Left lobe of liver (tissue), 2 donors: ENCODE measurements at regions not wholly inside any gene's neighbourhood (a gene's known extent, or its start where the extent isn't known, plus 50 kb on each side); places are given as distances from the start of the nearest gene placed in this dataset.
"Not testable (repeated sequence)": the region's sequence is repeated elsewhere in the genome, so short reads cannot be mapped to it uniquely, and the experiment has no call there.

Source experiments
- ATAC-seq: fragments of 200-7000 bp; cut with Tn5 transposase; one replicate; pipeline ENCODE4 v1.9.1; 2020; ENCODE audit warnings: mild to moderate bottlenecking, moderate library complexity
- DNase-seq: peaks from one replicate; pipeline ENCODE4 v3.0.0-alpha.2; 2020; ENCODE audit warnings: low spot score
- donor health status: DM: no; HTN: no; CAD: no; lungs with moderate emphysema.
- donor health status: DM: no; HTN: yes; CAD: no.

DNA sequence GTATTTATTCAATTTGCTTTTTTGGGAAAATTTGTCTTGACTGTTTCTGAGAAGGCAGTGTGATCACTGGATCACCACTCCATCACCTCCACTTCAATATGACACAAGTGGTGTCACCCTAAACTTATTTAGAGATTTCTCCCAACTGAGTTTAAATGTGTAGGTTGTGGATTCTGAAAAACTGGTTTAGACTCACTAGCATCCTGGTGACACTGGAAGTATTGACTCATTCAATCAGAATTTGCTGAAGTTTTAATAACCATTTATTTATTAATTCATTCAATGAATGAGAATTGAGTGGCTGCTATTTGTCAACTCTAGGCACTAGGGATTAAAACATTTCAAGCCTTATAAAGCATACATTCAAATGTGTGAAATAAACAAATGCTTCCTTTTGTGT, 819.1 kb upstream of the EPHA5 start:
- no peak for ATAC-seq
- DNase-seq, result no peak

DNA sequence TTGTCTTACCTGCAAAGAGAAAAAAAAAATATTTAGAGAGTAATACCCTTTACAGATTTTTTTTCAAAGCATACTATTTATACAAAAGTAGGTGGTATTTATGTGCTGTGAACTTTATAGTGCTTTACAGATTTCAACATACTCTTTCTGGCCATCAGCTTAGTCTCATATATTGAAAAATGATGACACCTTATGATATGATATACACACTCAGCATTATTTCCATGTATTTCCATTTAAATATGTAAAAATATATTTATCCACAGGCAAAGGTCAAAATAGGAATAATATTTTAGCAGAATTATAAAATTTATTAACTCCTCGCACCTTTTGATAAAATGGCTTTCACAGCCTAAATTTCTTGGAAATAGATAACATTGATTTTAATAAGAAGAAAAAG, 815.8 kb upstream of the EPHA5 start:
- DNase-seq (no peak), ATAC-seq (no peak)

DNA sequence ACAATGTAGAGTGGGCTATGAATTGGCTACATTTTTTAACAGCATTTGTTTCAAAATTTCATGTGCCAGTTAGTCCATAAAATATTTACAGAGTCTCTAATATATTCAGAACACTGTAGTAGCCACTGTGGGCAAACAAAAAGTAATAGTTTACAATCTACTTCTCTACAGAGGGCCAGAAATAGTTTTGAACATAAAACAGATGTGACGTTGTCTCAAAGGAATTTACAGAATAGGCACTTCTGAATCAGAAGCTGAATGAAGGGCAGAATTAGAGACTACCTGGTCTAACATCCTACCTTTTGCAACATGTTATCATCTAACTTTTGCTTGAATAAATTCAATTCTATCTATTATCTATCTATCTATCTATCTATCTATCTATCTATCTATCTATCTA, 811.9 kb upstream of the EPHA5 start:
- no peak for DNase-seq
- ATAC-seq, result no peak

- ATAC-seq (no peak), DNase-seq (no peak)
Measured at GRCh38 chr4:66475596-66475995, 805.3 kb upstream of the EPHA5 start.

DNA sequence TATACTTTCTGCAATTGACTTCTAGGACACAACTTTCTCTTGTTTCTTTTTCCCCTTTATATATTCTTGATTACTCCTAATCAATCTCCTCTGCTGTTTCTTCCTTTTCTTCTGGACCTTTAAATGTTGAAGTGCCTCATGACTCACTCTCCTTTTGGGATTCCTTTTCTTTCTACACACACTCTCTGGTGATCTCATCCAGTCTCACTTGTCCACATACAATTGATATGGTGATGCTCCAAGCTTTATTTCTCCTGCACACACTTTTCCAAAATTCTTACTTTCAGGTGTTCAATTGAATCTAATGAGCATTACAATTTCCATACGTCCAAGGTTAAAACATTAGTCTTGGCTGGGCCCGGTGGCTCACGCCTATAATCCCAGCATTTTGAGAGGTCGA, 794.8 kb upstream of the EPHA5 start:
- no peak for ATAC-seq
- no peak for DNase-seq

- not testable (repeated sequence) for DNase-seq, ATAC-seq
Measured at GRCh38 chr4:66462890-66463289, 792.6 kb upstream of the EPHA5 start.

- ATAC-seq, result no peak
- DNase-seq, result no peak
Measured at GRCh38 chr4:66451741-66452140, 781.5 kb upstream of the EPHA5 start.

DNA sequence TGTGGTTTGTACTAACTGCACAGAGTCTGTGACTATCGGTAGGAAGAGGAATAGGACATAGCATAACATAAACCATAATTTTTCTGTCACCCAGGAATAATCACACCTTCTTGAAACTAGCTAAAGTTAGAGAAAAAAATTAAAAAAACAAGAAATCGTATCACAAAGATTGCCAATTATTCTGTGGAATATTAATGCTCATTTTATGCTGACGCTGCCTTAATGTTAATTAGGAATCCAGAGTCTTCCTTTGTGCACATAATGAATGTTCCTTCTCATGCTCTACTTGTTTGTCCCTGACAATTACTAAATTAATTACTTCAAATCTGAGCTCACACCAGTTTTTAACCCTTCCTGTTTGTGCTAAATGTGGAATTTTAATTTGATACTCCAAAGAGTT, 772.7 kb upstream of the EPHA5 start:
- ATAC-seq (no peak), DNase-seq (no peak)

- DNase-seq (no peak), ATAC-seq (no peak)
Measured at GRCh38 chr4:66439508-66439907, 769.2 kb upstream of the EPHA5 start.

DNA sequence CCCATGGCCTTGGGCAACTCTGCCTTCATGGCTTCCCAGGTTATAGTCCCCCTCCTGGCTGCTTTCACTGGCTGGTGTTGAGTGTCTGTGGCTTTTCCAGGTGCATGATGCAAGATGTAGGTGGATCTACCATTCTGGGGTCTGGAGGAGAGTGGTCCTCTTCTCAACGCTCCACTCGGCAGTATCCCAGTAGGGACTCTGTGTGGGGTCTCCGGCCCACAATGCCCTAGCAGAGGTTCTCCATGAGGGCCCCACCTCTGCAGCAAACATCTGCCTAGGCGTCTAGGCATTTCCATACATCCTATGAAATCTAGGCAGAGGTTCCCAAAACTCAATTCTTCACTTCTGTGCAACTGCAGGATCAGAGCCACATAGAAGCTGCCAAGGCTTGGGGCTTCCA, 763.4 kb upstream of the EPHA5 start:
- no peak for ATAC-seq
- no peak for DNase-seq

DNA sequence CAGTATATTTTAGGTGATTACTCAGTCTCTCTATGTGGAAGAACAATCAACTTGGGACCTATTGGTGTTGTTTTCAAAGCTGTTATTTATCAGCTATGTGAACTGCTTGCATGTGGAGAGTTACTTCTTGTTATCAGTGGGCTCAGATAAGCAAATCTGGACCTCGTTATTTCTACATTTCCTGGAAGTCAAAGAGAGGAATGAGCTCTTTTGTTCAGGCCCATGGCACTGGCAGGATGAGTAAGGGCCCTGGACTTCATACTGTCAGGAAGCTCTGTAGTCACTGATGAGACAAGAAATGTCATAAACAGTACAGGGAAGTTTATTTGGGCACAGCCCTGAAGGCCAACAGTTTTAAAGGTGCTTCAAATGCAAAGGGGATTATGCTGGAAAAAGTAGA, 760.6 kb upstream of the EPHA5 start:
- ATAC-seq (no peak), DNase-seq (no peak)

GRCh38 chr4:66429276-66429675, 759.0 kb upstream of the EPHA5 start:
- no peak for ATAC-seq

GRCh38 chr4:66416425-66416824, 746.1 kb upstream of the EPHA5 start:
- no peak for DNase-seq
- ATAC-seq, result no peak

More at GRCh38 chr4:66429276-66429675, 759.0 kb upstream of the EPHA5 start:
- DNase-seq, result no peak

DNA sequence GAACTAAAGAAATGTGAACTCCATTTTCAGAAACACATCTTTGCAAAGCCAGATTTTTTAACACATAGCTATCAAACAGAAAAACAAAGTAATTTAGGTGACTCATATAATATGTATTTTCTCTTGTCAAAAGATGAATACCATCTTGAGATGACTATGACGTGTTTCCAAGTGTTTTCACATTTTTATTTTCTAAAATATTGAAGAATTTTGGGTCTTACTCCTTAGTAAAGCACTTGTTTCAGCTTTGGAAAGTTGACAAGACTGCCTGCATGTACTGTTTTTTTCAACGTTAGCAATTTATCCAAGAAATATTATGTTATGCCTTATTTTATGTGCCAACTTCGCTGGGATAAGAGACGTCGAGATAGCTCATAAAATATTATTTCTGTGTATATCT, 733.9 kb upstream of the EPHA5 start:
- DNase-seq (no peak), ATAC-seq (no peak)

GRCh38 chr4:66376921-66377320, 706.6 kb upstream of the EPHA5 start:
- ATAC-seq, result no peak
- DNase-seq, result no peak

GRCh38 chr4:66376396-66376795, 706.1 kb upstream of the EPHA5 start:
- DNase-seq (no peak), ATAC-seq (no peak)

- DNase-seq, result no peak
- no peak for ATAC-seq
Measured at GRCh38 chr4:66373268-66373667, 703.0 kb upstream of the EPHA5 start.

DNA sequence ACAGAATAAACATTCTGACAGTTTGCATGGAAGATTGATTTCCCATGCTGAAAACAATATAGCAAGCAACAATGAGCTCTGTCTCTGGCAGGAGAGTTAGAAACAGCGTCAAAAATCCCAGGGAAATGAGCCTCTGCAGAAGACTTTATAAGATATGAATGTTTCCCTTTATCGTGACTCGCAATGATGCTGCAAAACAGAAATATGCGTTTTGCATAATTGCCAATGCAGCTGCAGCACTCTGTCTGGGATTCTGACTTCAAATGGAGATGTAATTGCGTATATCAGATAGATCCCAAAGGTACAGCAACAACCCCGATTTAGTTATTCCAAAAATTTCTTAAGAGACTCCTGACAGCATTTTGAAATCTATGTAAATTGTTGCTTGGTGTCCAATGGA, 702.4 kb upstream of the EPHA5 start:
- no peak for DNase-seq
- no peak for ATAC-seq

- DNase-seq, result no peak
- ATAC-seq, result no peak
Measured at GRCh38 chr4:66367043-66367660, 696.9 kb upstream of the EPHA5 start.

DNA sequence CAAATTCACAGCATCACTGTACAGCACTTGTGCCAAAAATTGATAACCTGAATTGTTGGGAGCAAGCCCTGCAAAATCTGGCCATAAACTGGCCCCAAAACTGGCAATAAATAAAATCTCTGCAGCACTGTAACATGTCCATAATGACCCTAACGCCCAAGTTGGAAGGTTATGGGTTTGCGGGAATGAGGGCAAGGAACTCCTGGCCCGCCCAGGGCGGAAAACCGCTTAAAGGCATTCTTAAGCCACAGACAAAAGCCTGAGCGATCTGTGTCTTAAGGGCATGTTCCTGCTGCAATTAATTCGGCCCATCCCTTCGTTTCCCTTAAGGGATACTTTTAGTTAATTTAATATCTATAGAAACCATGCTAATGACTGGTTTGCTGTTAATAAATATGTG, 690.1 kb upstream of the EPHA5 start:
- ATAC-seq, result not testable (repeated sequence)

DNA sequence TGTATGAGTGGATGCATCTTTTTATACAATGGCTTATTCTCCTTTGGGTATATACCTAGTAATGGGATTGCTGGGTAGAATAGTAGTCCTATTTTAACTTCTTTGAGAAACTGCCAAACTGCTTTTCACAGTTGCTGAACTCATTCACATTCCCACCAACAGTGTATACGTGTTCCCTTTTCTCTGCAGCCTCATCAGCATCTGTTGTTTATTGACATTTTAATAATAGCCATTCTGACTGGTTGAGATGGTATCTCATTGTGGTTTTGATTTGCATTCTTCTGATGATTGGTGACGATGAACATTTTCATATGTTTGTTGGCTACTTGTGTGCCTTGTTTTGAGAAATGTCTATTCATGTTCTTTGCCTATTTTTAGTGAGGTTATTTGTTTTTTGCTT, 687.0 kb upstream of the EPHA5 start:
- no peak for ATAC-seq
- no peak for DNase-seq

More for the DNA sequence above, 690.1 kb upstream of the EPHA5 start:
- not testable (repeated sequence) for DNase-seq

DNA sequence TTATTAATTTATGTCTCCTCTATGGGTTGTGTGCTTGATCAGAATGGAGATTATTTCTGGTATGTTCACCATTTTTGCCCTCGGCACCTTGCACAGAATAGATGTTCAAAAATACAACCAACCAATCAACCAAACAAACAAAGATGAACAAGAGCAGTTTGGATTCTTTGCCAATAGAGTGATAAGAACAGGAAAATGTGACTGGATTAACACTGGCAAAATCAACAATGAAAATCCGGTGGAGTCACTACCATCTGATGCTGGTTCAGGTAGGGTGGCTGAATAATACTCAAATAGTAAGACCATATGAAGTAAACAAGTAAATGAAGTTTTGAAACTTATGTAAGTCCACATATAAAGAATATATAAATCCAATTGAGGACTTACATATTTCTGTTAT, 685.0 kb upstream of the EPHA5 start:
- ATAC-seq, result no peak

DNA sequence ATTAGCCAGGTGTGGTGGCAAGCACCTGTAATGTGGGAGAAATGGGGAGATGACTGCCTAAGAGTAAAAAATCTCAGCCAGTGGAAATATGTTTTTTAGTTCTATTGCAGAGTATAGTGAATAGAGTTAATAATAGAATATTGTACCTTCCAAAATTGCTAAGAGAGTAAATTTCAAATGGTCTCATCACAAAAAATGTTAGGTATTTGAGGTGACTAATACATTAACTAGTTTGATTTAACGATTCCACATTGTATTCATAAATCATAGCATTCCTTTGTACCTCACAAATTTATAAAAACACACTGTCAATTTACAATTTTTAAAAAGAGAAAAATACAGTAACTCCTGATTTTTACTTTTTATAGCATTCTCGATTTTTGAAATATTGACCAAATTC, 681.5 kb upstream of the EPHA5 start:
- DNase-seq (no peak), ATAC-seq (no peak)

More for the DNA sequence above, 685.0 kb upstream of the EPHA5 start:
- no peak for DNase-seq
